ENCODE measurements at regions not wholly inside any gene's neighbourhood (a gene's known extent, or its start where the extent isn't known, plus 50 kb on each side); places are given as distances from the start of the nearest gene placed in this dataset.

DNA sequence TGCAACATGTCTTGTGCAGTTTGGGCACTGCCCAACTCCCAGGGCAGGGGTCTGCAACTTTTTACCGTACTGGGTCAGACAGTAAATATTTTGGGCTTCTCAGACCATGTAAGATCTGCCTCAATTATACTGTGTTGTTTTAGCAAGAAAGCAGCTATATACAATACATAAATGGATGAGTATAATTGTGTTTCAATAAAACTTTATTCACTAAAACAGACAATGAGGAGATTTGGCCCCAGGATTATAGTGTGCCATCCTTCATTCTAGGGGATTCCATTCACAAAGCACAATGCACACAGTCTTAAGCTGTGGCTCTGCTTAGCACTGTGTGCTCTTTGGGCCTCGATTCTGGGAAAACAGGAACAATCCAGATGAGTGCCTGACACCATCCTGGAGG is 354.4 kb upstream of the PROK2 start:
- no peaks in the 10 kb centered on the region for H3K4me1 ChIP-seq (ENCODE audit: control insufficient read depth, insufficient read depth, low read length, poor library complexity, severe bottlenecking)
- H3K36me3 ChIP-seq (ENCODE audit: control insufficient read depth, insufficient read depth, low read length) = no peaks in the 10 kb centered on the region
- H3K27ac ChIP-seq (ENCODE audit: insufficient read depth, low read length, poor library complexity, severe bottlenecking) = no peak overlapping the region
- H3K9me3 ChIP-seq (ENCODE audit: control insufficient read depth, low read length) = no peaks in the 10 kb centered on the region
- no peaks in the 10 kb centered on the region for H3K27me3 ChIP-seq (replicated peaks; ENCODE audit: control insufficient read depth, insufficient read depth, low read length, poor library complexity, severe bottlenecking)
- no peak overlapping the region for H3K4me3 ChIP-seq (ENCODE audit: insufficient read depth, low read depth, low read length, poor library complexity, severe bottlenecking)
- no peak for DNase-seq

DNA sequence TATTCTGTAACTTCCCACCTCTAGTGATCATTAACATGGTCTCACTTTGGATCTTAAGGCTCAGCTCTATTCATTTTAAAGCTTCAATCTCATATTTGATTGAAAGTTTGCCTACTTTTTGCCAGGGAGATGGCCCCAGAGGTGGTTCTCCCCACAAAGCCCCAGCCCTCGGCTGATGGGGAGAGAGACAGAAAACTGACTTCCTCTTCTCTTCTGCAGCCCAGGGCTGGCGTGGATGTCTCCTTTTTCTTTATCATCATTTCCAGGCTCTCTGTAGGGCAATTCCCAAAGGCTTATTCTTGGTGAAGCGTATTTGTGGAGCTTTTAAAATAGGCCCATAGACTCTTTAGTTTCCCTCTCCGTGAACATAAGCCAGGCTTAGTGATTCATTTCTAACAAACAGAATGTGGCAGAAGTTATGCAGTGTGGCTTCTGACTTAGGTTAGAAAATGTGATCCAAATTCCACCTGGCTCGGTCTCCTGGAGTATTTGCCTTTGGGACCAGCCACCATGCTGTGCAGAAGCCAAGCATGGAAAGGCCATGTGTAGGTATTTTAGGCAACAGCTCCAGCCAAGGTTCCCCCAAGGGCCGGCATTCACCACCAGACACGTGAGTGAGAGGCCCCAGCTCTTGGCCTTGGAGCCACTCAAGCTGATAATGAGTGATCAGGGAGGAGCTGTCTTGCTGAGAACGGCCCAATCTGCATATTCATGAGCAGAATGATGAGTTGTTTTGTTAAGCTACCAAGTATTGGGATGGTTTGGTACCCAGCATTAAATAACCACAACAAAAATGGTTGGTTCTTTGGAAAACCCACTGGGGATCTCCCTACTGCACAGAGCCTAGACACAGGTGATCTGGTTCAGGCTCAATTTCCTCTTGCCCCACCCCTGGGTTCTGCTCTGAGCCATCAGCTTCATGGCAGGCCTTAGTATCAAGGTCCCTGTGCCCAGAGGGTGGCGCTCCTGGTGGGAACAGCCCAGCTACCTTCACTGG is 353.2 kb upstream of the PROK2 start:
- no peak for DNase-seq
- no peaks in the 10 kb centered on the region for H3K9me3 ChIP-seq (ENCODE audit: control insufficient read depth, low read length)
- no peak overlapping the region for H3K27ac ChIP-seq (ENCODE audit: insufficient read depth, low read length, poor library complexity, severe bottlenecking)
- H3K4me1 ChIP-seq (ENCODE audit: control insufficient read depth, insufficient read depth, low read length, poor library complexity, severe bottlenecking) = no peaks in the 10 kb centered on the region
- no peaks in the 10 kb centered on the region for H3K36me3 ChIP-seq (ENCODE audit: control insufficient read depth, insufficient read depth, low read length)
- no peaks in the 10 kb centered on the region for H3K27me3 ChIP-seq (replicated peaks; ENCODE audit: control insufficient read depth, insufficient read depth, low read length, poor library complexity, severe bottlenecking)
- no peak overlapping the region for H3K4me3 ChIP-seq (ENCODE audit: insufficient read depth, low read depth, low read length, poor library complexity, severe bottlenecking)

DNA sequence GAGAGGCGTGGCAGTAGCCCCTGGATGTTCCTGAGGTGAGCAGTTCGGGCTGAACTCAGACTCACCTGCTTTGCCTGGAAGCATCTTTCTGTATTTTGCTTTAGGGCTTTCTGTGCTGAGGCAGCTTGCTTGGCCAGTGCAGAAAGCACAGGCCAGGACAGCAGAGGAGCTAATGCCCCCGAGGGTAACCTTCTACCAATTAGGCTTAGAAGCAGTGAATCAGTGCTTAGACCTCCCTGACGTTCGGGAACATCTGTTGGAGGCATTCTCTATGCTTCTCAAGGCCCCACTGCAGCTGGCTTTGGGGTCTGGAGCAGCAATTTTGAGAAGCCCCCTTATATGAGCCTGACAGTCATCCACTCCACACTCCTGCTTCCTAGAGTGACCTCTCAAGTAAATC is 350.7 kb upstream of the PROK2 start:
- H3K27me3 ChIP-seq (replicated peaks; ENCODE audit: control insufficient read depth, insufficient read depth, low read length, poor library complexity, severe bottlenecking) = no peaks in the 10 kb centered on the region
- DNase-seq = no peak
- no peaks in the 10 kb centered on the region for H3K9me3 ChIP-seq (ENCODE audit: control insufficient read depth, low read length)
- H3K27ac ChIP-seq (ENCODE audit: insufficient read depth, low read length, poor library complexity, severe bottlenecking) = no peak overlapping the region
- H3K4me3 ChIP-seq (ENCODE audit: insufficient read depth, low read depth, low read length, poor library complexity, severe bottlenecking) = no peak overlapping the region
- no peaks in the 10 kb centered on the region for H3K36me3 ChIP-seq (ENCODE audit: control insufficient read depth, insufficient read depth, low read length)
- no peaks in the 10 kb centered on the region for H3K4me1 ChIP-seq (ENCODE audit: control insufficient read depth, insufficient read depth, low read length, poor library complexity, severe bottlenecking)

- Histone ChIP-seq H3K36me3 (ENCODE audit: control insufficient read depth, insufficient read depth, low read length) (no peaks in the 10 kb centered on the region), H3K9me3 (ENCODE audit: control insufficient read depth, low read length) (no peaks in the 10 kb centered on the region)
- DNase-seq = no peak
Measured at GRCh38 chr3:72134989-72135451, 350.1 kb upstream of the PROK2 start.

GRCh38 chr3:72133329-72134011 is 348.5 kb upstream of the PROK2 start:
- H3K4me1 ChIP-seq (ENCODE audit: control insufficient read depth, insufficient read depth, low read length, poor library complexity, severe bottlenecking) = no peaks in the 10 kb centered on the region
- DNase-seq = no peak
- H3K27ac ChIP-seq (ENCODE audit: insufficient read depth, low read length, poor library complexity, severe bottlenecking) = no peak overlapping the region
- no peak overlapping the region for H3K4me3 ChIP-seq (ENCODE audit: insufficient read depth, low read depth, low read length, poor library complexity, severe bottlenecking)
- no peaks in the 10 kb centered on the region for H3K36me3 ChIP-seq (ENCODE audit: control insufficient read depth, insufficient read depth, low read length)
- no peaks in the 10 kb centered on the region for H3K9me3 ChIP-seq (ENCODE audit: control insufficient read depth, low read length)
- no peaks in the 10 kb centered on the region for H3K27me3 ChIP-seq (replicated peaks; ENCODE audit: control insufficient read depth, insufficient read depth, low read length, poor library complexity, severe bottlenecking)

More at GRCh38 chr3:72134989-72135451, 350.1 kb upstream of the PROK2 start:
- Histone ChIP-seq H3K27ac (ENCODE audit: insufficient read depth, low read length, poor library complexity, severe bottlenecking) (no peak overlapping the region), H3K27me3 (replicated peaks; ENCODE audit: control insufficient read depth, insufficient read depth, low read length, poor library complexity, severe bottlenecking) (no peaks in the 10 kb centered on the region), H3K4me3 (ENCODE audit: insufficient read depth, low read depth, low read length, poor library complexity, severe bottlenecking) (no peak overlapping the region), H3K4me1 (ENCODE audit: control insufficient read depth, insufficient read depth, low read length, poor library complexity, severe bottlenecking) (no peaks in the 10 kb centered on the region)

- H3K27me3 ChIP-seq (replicated peaks; ENCODE audit: control insufficient read depth, insufficient read depth, low read length, poor library complexity, severe bottlenecking) = no peaks in the 10 kb centered on the region
- no peak for DNase-seq
Measured at GRCh38 chr3:72131899-72132298, 347.0 kb upstream of the PROK2 start.

DNA sequence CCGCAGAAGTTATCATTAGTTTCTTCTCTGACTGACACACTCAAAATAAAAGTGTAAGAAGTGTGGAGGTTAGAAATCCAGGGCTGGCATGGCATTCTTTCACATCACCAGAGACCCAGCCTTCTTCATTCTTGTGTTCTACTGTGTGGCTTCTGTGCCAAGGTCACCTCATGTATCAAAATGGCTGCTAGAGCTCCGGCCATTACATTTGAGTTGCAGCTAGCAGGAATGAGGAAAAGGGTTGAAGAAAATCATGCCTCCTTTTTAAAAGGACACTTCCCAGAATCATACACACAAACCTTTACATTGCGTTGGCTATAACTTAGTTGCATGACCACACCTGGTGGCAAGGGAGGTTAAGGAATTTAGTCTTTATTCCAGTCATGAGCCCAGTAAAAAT is 345.6 kb upstream of the PROK2 start:
- Histone ChIP-seq H3K4me1 (ENCODE audit: control insufficient read depth, insufficient read depth, low read length, poor library complexity, severe bottlenecking) (no peaks in the 10 kb centered on the region), H3K27me3 (replicated peaks; ENCODE audit: control insufficient read depth, insufficient read depth, low read length, poor library complexity, severe bottlenecking) (no peaks in the 10 kb centered on the region), H3K9me3 (ENCODE audit: control insufficient read depth, low read length) (no peaks in the 10 kb centered on the region), H3K4me3 (ENCODE audit: insufficient read depth, low read depth, low read length, poor library complexity, severe bottlenecking) (no peak overlapping the region), H3K36me3 (ENCODE audit: control insufficient read depth, insufficient read depth, low read length) (no peaks in the 10 kb centered on the region), H3K27ac (ENCODE audit: insufficient read depth, low read length, poor library complexity, severe bottlenecking) (no peak overlapping the region)
- no peak for DNase-seq

More at GRCh38 chr3:72131899-72132298, 347.0 kb upstream of the PROK2 start:
- H3K9me3 ChIP-seq (ENCODE audit: control insufficient read depth, low read length) = no peaks in the 10 kb centered on the region
- no peak overlapping the region for H3K4me3 ChIP-seq (ENCODE audit: insufficient read depth, low read depth, low read length, poor library complexity, severe bottlenecking)
- H3K27ac ChIP-seq (ENCODE audit: insufficient read depth, low read length, poor library complexity, severe bottlenecking) = no peak overlapping the region
- no peaks in the 10 kb centered on the region for H3K4me1 ChIP-seq (ENCODE audit: control insufficient read depth, insufficient read depth, low read length, poor library complexity, severe bottlenecking)
- H3K36me3 ChIP-seq (ENCODE audit: control insufficient read depth, insufficient read depth, low read length) = no peaks in the 10 kb centered on the region

DNA sequence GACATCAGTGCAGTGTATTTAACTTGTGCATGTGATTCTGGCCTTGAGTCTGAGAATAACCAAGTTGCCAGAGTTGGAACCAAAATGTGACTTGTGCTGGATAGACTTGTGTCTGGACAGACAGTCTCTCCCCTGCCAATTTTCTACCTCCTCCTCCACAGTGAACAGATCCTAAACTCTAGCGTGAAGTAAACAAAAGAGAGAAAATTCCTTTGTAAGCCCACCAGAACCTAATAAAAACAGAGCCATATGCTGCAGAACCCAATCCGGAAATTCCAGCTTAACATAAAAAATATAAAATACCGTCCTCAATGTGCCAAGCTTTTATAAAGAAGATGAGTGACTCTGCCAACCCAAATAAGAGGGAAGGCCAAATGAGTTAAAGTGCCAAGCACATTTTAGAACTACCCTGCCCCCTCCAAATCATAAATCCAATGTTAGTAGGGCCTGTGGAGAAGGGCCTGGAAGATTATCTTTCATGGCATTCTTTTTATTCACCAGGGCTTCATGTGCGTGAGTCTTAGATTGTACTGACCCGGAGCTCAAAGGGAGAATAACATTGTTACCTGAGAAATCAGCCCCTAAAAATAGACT is 344.6 kb upstream of the PROK2 start:
- Histone ChIP-seq H3K36me3 (ENCODE audit: control insufficient read depth, insufficient read depth, low read length) (no peaks in the 10 kb centered on the region), H3K4me3 (ENCODE audit: insufficient read depth, low read depth, low read length, poor library complexity, severe bottlenecking) (no peak overlapping the region), H3K27ac (ENCODE audit: insufficient read depth, low read length, poor library complexity, severe bottlenecking) (no peak overlapping the region), H3K4me1 (ENCODE audit: control insufficient read depth, insufficient read depth, low read length, poor library complexity, severe bottlenecking) (no peaks in the 10 kb centered on the region), H3K27me3 (replicated peaks; ENCODE audit: control insufficient read depth, insufficient read depth, low read length, poor library complexity, severe bottlenecking) (no peaks in the 10 kb centered on the region), H3K9me3 (ENCODE audit: control insufficient read depth, low read length) (no peaks in the 10 kb centered on the region)
- DNase-seq = no peak

DNA sequence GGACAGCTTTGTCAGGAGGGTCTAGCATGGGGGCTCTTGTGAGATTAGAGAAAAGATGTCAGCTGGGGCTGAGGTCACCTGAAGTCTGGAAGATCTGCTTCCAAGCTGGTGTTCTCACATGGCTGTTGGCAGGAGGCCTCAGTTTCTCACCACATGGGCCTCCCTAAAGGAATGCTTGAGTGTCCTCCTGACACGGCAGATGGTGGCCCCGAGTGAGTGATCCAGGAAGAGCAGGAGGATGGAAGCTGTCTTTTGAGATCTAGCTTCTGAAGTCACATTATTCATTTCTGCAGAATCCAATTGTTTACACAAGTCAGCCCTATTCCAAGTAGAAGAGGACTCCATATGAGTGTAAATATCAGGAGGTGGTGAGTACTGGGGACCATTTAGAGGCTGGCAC is 344.0 kb upstream of the PROK2 start:
- DNase-seq = no peak
- H3K27ac ChIP-seq (ENCODE audit: insufficient read depth, low read length, poor library complexity, severe bottlenecking) = no peak overlapping the region
- H3K27me3 ChIP-seq (replicated peaks; ENCODE audit: control insufficient read depth, insufficient read depth, low read length, poor library complexity, severe bottlenecking) = no peaks in the 10 kb centered on the region
- H3K36me3 ChIP-seq (ENCODE audit: control insufficient read depth, insufficient read depth, low read length) = no peaks in the 10 kb centered on the region
- no peak overlapping the region for H3K4me3 ChIP-seq (ENCODE audit: insufficient read depth, low read depth, low read length, poor library complexity, severe bottlenecking)
- H3K4me1 ChIP-seq (ENCODE audit: control insufficient read depth, insufficient read depth, low read length, poor library complexity, severe bottlenecking) = no peaks in the 10 kb centered on the region
- H3K9me3 ChIP-seq (ENCODE audit: control insufficient read depth, low read length) = no peaks in the 10 kb centered on the region

- Histone ChIP-seq H3K9me3 (ENCODE audit: control insufficient read depth, low read length) (no peaks in the 10 kb centered on the region), H3K4me1 (ENCODE audit: control insufficient read depth, insufficient read depth, low read length, poor library complexity, severe bottlenecking) (no peaks in the 10 kb centered on the region), H3K4me3 (ENCODE audit: insufficient read depth, low read depth, low read length, poor library complexity, severe bottlenecking) (no peak overlapping the region), H3K36me3 (ENCODE audit: control insufficient read depth, insufficient read depth, low read length) (no peaks in the 10 kb centered on the region), H3K27me3 (replicated peaks; ENCODE audit: control insufficient read depth, insufficient read depth, low read length, poor library complexity, severe bottlenecking) (no peaks in the 10 kb centered on the region), H3K27ac (ENCODE audit: insufficient read depth, low read length, poor library complexity, severe bottlenecking) (no peak overlapping the region)
- no peak for DNase-seq
Measured at GRCh38 chr3:72127844-72128243, 342.9 kb upstream of the PROK2 start.
